ENCODE measurements at regions not wholly inside any gene's neighbourhood (a gene's known extent, or its start where the extent isn't known, plus 50 kb on each side); places are given as distances from the start of the nearest gene placed in this dataset.
"Not testable (repeated sequence)": the region's sequence is repeated elsewhere in the genome, so short reads cannot be mapped to it uniquely, and the experiment has no call there.

GRCh38 chr4:175033162-175033561, 115.0 kb downstream of the ADAM29 start:
- FAIRE-seq, result no peak

DNA sequence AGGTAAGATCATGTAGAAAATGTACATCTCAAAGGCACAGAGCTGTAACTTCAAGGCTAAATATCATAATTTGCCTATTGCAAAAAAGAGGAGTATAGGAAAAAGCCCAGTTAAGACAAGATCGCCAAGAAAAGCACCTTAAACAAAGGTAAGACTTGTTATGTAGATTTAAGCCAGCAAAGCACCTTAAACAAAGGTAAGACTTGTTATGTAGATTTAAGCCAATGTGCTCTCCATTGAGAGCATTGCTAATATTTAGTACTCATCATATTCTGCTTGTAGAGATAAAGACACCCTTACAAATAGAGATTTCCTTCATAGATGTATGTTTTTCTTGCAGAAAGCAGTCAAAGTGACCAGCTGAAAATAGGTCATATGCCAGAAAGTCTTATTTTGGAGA, 115.8 kb downstream of the ADAM29 start:
- FAIRE-seq, result no peak

GRCh38 chr4:175034986-175035705, 117.0 kb downstream of the ADAM29 start:
- no peak for FAIRE-seq

GRCh38 chr4:175035905-175036304, 117.7 kb downstream of the ADAM29 start:
- FAIRE-seq, result no peak

DNA sequence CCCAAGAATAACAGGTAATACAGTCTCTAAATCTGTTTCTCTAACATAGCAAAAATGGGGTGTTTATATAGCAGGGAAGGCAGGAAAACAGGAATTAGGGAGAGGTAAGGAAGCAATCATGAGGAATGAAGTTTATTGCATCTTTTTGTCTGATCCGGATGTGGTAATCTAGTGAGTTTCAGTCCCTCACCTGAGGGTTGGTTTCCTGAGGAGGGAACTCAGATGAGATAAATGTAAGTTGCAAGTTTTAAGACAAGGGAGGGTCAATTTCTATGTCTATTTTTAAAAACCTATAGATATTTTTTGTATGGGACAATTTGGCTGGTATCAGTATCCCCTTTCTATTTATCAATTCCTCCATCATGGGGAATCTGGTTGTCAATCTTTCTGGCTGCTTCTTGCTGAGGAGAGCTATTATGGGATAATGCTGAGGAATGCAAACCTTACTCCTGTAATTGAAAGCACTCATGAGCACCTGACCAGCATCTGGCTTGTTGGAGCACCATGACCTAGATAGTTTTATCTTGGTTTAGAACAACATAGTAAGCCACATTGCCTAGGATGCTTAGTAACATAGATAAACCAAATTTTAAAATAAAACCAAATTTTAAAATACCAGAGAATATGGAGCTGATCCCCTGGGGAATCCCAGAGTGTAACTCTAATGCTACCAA, 130.1 kb downstream of the ADAM29 start:
- no peak for FAIRE-seq

GRCh38 chr4:175048906-175049305, 130.7 kb downstream of the ADAM29 start:
- FAIRE-seq, result no peak

DNA sequence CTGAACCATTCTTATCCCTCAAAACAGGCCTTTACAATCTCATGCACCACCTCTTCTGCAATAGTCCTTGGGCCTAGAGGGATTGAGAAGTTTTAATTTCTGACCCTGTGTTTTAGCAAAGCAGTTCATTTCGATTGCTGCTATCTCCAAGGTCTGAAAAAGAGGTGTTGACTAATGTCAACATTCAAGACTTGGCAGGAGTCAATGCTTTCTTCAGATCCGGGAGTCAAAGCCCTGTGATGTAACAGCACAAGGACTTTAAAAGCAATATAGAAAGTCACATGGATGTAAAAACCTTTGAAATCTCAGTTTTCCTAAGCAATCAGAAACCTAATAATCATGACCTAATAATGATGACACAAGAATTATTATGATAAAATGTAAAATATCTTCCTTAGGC, 133.8 kb downstream of the ADAM29 start:
- FAIRE-seq, result no peak

DNA sequence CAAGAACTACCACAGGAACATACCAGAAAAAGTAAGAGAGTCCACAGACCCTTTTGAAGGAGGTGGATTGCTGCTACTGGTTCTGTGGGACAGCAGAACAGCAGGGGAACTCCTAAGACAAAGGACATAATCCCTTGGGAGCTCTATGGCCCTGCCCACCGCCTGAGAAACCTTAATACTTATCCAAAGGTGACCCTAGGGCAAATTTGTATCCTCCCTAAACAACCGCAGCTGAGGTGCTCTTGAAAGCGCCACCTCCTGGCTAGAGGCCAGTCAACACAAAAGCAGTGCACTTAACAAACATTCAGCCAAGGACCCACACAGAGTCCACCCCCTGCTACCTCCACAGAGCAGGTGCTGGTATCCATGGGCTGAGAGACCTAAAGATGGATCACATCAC, 136.8 kb downstream of the ADAM29 start:
- FAIRE-seq, result no peak

DNA sequence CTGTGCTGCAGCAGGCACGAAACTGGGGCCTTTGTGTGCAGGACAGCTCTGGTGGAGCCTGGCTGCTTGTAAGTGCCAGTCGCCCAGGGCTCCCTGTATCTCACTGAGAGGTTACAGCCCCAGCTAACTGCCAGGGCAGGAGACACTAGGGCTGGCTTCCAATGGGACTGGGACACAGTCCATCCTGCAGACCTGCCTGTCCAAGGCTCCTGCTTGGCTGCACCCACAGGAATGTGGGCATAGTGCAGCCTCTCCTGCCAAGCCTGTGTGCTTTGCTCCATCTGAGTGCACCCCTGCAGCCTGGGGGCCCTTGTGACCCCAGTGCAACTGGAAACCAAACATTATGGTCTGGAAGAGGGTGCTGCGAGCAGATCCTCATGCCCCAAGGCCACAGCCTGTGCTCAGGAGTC, 144.0 kb downstream of the ADAM29 start:
- FAIRE-seq, result no peak

DNA sequence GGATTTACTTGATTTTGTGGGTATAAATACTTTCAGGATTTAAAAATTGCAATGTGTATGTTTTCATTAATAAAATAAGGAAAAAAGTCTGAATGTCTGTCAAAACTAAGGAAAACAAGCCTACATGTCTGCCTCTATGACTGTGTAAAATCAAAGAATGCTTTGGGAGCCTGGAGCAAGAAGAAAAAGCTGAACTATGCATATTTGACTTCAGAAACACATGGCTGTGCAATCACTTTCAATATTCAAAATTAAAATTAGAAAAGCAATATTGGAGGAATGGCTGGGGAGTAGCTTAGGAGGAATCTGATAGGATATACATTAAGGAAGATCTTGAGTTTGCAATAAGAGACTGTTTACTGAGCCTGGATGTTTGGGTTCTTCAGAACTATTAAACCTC, 147.1 kb downstream of the ADAM29 start:
- no peak for FAIRE-seq

DNA sequence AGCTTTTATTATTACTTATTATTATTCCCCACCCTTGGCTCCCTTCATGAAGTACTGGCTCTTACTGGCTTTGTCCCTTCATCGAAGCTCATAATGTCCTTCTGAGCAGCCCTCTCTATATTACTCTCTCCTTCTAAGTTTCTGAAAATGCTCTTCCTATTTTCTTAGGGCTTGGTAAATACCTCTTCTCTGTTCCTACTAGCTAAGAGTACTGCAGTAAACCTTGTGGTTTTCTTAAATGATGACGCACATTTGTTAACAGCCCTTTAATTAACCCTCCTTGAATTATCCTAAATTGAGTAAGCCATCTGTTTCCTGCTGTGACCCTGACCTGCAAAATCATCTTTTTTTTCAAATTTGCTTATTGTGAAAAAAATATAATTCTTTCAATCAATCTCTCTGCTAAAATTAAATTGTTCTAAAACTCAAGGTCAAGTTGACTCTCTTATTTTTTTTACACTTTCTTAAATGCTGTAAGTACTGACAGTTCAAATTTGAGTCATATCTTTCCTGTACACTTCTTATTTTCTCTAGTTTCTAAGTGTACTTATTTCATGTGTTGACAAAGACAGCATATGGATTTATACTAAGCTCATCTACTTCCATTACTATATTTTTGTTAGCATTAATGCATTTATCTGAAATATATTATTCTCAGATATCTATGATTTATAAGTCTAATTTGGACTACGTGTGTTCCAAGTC, 148.9 kb downstream of the ADAM29 start:
- no peak for FAIRE-seq

DNA sequence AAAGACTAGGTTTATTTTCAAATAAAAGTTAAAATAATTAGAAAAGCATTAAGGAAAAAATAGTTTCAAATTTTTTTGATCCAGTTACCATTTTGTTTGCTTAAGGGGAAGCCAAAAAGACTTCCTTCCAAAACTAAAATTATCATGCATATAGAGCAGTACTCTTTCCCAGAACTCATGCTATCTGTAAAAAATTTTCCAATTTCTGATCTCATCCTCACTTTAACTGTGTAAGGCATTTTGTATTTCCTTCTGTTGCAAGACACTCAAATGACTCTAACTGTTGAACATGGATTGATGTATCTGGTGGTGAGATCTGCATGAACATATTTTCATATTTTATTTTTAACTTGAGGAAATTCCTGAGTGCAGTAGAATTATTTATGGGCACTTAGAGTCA, 150.1 kb downstream of the ADAM29 start:
- no peak for FAIRE-seq

DNA sequence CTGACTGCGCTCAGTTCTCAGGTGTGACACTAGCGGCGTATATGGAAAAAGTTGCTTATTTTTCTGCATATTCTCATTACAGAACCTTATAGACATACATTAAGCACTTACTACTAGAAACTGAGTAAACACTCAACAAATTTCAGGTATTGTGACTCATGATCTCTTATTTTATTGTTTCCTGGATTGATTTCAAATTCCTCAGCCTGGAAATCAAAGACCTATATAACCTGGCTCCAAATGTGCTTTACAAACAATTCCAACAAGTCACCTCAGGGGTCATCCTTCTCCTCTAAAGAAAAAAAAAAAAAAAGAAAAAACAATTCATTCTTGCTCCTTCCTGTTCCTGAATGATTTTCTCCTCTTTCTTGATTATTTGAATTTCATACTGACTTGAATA, 152.3 kb downstream of the ADAM29 start:
- FAIRE-seq, result no peak

GRCh38 chr4:175071123-175071522, 153.0 kb downstream of the ADAM29 start:
- FAIRE-seq, result no peak

DNA sequence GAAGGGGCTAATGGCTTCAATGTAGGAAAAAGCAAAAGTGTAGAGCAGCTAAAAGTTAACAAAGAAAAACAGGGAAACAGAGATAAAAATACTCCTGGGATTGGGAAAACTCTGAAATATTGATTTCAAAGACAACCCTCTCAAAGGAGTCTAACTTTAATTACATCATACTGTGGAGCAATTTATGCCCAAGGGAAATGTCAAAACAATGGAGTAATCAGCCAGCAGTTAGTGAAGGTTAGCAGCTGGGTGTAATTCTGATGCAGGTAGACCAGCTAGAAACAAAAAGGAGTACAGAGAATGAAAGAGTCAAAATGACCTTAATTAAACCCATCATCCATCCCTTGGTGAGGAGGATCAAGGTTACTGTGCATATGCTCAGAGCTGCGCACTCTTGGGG, 169.0 kb downstream of the ADAM29 start:
- no peak for FAIRE-seq

- no peak for FAIRE-seq
These were observed 172.0 kb downstream of the ADAM29 start for GRCh38 chr4:175090116-175090515.

DNA sequence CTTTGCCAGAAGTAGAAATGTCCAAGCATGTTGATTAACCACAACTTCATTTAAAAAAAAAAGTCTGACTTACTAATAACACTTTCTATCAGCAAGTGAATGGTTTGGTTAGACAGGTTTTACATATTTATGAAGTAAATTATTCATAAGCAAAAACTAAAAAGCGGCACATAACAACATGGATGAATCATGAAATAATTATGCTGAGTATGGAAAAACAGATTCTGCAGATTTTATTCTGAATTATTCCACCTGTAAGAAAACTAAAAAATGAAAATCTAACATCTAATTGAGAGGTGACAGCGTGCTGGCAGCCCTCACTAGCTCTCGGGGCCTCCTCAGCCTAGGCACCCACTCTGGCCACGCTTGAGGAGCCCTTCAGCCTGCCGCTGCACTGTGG, 173.5 kb downstream of the ADAM29 start:
- no peak for FAIRE-seq

DNA sequence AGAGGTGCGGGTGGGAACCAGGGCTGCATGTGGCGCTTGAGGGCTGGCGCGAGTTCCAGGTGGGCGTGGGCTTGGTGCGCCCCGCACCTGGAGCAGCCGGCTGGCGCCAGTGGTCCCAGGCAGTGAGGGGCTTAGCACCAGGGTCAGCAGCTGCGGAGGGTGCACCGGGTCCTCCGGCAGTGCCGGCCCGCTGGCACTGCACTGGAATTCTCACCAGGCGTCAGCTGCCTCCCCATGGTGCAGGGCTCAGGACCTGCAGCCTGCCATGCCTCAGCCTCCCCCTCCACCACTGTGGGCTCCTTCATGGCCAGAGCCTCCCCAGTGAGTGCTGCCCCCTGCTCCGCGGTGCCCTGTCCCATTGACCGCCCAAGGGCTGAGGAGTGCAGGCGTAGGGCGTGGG, 174.0 kb downstream of the ADAM29 start:
- FAIRE-seq, result no peak

DNA sequence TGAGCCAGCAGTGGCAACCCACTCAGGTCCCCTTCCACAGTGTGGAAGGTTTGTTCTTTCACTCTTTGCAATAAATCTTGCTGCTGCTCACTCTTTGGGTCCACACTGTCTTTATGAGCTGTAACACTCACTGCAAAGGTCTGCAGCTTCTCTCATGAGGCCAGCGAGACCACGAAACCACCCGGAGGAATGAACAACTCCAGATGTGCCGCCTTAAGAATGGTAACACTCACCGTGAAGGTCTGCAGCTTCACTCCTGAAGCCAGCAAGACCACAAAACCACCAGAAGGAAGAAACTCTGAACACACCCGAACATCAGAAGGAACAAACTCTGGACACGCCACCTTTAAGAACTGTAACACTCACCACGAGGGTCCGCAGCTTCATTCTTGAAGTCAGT, 174.9 kb downstream of the ADAM29 start:
- not testable (repeated sequence) for FAIRE-seq

GRCh38 chr4:175103403-175103802, 185.2 kb downstream of the ADAM29 start:
- no peak for FAIRE-seq

GRCh38 chr4:175106301-175106700, 188.1 kb downstream of the ADAM29 start:
- no peak for FAIRE-seq

GRCh38 chr4:175109933-175110332, 191.8 kb downstream of the ADAM29 start:
- no peak for FAIRE-seq

GRCh38 chr4:175125410-175126068, 207.4 kb downstream of the ADAM29 start:
- no peak for FAIRE-seq

DNA sequence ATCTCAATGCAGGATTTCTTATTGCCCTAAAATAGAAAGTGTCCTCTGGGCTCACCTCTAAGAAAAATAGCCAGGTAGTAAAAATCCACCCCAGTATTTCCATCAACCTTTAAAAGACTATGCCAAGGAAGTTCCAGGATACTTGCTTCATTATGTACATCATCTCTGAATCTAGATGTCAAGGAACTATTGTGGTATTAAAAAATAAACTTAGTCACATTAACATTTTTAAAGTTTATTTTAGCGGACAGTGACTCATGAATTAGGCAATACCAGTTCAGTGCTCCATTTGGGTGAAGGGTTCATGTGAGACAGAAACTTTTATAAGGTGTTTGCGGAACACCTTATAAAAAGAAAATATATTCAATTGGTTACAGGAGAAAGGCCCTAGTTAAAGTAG, 209.2 kb downstream of the ADAM29 start:
- no peak for FAIRE-seq
